Activated T-helper 9 cell treated with anti-CD3 and anti-CD28 coated beads, Interleukin-2, amount 50 U/mL, for 16 hours (primary cell): ENCODE measurements at regions not wholly inside any gene's neighbourhood (a gene's known extent, or its start where the extent isn't known, plus 50 kb on each side); places are given as distances from the start of the nearest gene placed in this dataset.

Experiments
- DNase-seq: peaks from one replicate; pipeline ENCODE4 v3.0.0-alpha.2; 2020; ENCODE audit warnings: low read depth

- peak; percentile 11 for DNase-seq
Measured at GRCh38 chr18:54717673-54718407, 110.4 kb upstream of the RAB27B start.

- DNase-seq, result no peak
Measured at GRCh38 chr18:54718408-54718773, 109.9 kb upstream of the RAB27B start.

GRCh38 chr18:54720620-54721019 is 107.7 kb upstream of the RAB27B start:
- DNase-seq, result no peak

GRCh38 chr18:54726143-54726542 is 102.1 kb upstream of the RAB27B start:
- no peak for DNase-seq

GRCh38 chr18:54734059-54734458 is 94.2 kb upstream of the RAB27B start:
- no peak for DNase-seq

- DNase-seq, result no peak
Measured at GRCh38 chr18:54736981-54737380, 91.3 kb upstream of the RAB27B start.

GRCh38 chr18:54737986-54738385 is 90.3 kb upstream of the RAB27B start:
- DNase-seq, result no peak

- DNase-seq, result no peak
Measured at GRCh38 chr18:54739476-54739875, 88.8 kb upstream of the RAB27B start.

- no peak for DNase-seq
Measured at GRCh38 chr18:54740136-54740846, 88.0 kb upstream of the RAB27B start.

GRCh38 chr18:54742120-54742519 is 86.2 kb upstream of the RAB27B start:
- no peak for DNase-seq

- no peak for DNase-seq
Measured at GRCh38 chr18:54742659-54743604, 85.3 kb upstream of the RAB27B start.

GRCh38 chr18:54743605-54743995 is 84.7 kb upstream of the RAB27B start:
- DNase-seq, result no peak

- no peak for DNase-seq
Measured at GRCh38 chr18:54749291-54749690, 79.0 kb upstream of the RAB27B start.

GRCh38 chr18:54750350-54750749 is 77.9 kb upstream of the RAB27B start:
- no peak for DNase-seq

GRCh38 chr18:54752185-54752584 is 76.1 kb upstream of the RAB27B start:
- DNase-seq, result no peak

- DNase-seq, result no peak
Measured at GRCh38 chr18:54755456-54755855, 72.8 kb upstream of the RAB27B start.

- no peak for DNase-seq
Measured at GRCh38 chr18:54762386-54762785, 65.9 kb upstream of the RAB27B start.

GRCh38 chr18:54764786-54765185 is 63.5 kb upstream of the RAB27B start:
- no peak for DNase-seq

- no peak for DNase-seq
Measured at GRCh38 chr18:54765636-54766375, 62.5 kb upstream of the RAB27B start.

GRCh38 chr18:54766634-54767033 is 61.6 kb upstream of the RAB27B start:
- no peak for DNase-seq

GRCh38 chr18:54767098-54767497 is 61.2 kb upstream of the RAB27B start:
- no peak for DNase-seq
